NB4 (cell line): ENCODE measurements at regions not wholly inside any gene's neighbourhood (a gene's known extent, or its start where the extent isn't known, plus 50 kb on each side); places are given as distances from the start of the nearest gene placed in this dataset.
"Not testable (repeated sequence)": the region's sequence is repeated elsewhere in the genome, so short reads cannot be mapped to it uniquely, and the experiment has no call there.

Source experiments
- CTCF ChIP-seq: IDR thresholded peaks from one replicate; pipeline ENCODE4 v1.5.1; 2012; ENCODE audit warnings: low read depth, low read length
- POLR2A ChIP-seq: IDR thresholded peaks from 2 replicates; pipeline ENCODE4 v1.6.1; 2011; ENCODE audit warnings: mild to moderate bottlenecking; ENCODE audit not compliant: insufficient read length; ENCODE audit errors: extremely low read depth
- TF ChIP-seq, protein P1 (sequence below): IDR thresholded peaks from 2 replicates; pipeline ENCODE4 v1.6.1; 2011; ENCODE audit warnings: low read depth, low read length

DNA sequence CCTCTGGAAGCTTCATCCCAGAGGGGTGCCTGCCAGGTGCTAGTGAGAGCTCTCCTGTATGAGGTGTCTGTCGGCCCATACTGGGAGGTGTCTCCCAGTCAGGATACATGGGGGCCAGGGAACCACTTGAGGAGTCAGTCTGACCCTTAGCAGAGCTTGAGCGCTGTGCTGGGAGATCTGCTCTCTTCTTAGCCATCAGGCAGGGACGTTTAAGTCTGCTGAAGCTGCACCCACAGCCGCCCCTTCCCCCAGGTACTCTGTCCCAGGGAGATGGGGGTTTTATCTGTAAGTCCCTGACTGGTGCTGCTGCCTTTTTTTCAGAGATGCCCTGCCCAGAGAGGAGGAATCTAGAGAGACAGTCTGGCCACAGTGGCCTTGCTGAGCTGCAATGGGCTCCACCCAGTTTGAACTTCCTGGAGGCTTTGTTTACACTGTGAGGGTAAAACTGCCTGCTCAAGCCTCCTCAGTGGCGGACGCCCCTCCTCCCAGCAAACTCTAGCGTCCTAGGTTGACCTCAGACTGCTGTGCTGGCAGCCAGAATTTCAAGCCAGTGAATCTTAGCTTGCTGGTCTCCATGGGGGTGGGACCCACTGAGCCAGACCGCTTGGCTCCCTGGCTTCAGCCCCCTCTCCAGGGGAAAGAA lies 93.3 kb upstream of the DYRK2 start:
- TF ChIP-seq, protein P1, sequence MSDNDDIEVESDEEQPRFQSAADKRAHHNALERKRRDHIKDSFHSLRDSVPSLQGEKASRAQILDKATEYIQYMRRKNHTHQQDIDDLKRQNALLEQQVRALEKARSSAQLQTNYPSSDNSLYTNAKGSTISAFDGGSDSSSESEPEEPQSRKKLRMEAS, result not testable (repeated sequence)
- TF ChIP-seq CTCF, POLR2A: not testable (repeated sequence)
